Astrocyte of the spinal cord (primary cell): ENCODE measurements at regions not wholly inside any gene's neighbourhood (a gene's known extent, or its start where the extent isn't known, plus 50 kb on each side); places are given as distances from the start of the nearest gene placed in this dataset.
"Not testable (repeated sequence)": the region's sequence is repeated elsewhere in the genome, so short reads cannot be mapped to it uniquely, and the experiment has no call there.

Source experiments
- DNase-seq: peaks from one replicate; pipeline ENCODE4 v3.0.0; 2011; ENCODE audit warnings: low read depth, low spot score
- H3K4me3 ChIP-seq: 2 replicates; pipeline ENCODE4 v1.5.1; 2011; ENCODE audit warnings: low read depth, mild to moderate bottlenecking, low read length, moderate library complexity
- CTCF ChIP-seq: IDR thresholded peaks from 2 replicates; pipeline ENCODE4 v1.5.1; 2012; ENCODE audit warnings: low read depth, mild to moderate bottlenecking, low read length, inconsistent platforms
- in situ Hi-C: cut with HindIII; loops from 2 replicates; pipeline ENCODE4 v1.10.0; 2017; ENCODE audit warnings: low sequenced_read_pairs

- no peak for DNase-seq
- in situ Hi-C loops, result no loop called here
- no peak for TF ChIP-seq CTCF
- H3K4me3 ChIP-seq, result no peak overlapping the region
Measured at GRCh38 chr10:21041763-21042458, 144.8 kb upstream of the NEBL start.

- DNase-seq, result no peak
- in situ Hi-C loops, result no loop called here
- no peak overlapping the region for H3K4me3 ChIP-seq
- TF ChIP-seq CTCF, result no peak
Measured at GRCh38 chr10:21039721-21040120, 142.6 kb upstream of the NEBL start.

GRCh38 chr10:21036757-21037156, 139.6 kb upstream of the NEBL start:
- no peak for DNase-seq
- H3K4me3 ChIP-seq, result no peak overlapping the region
- no peak for TF ChIP-seq CTCF
- in situ Hi-C loops, result no loop called here

- in situ Hi-C loops, DNase-seq, H3K4me3 ChIP-seq: not testable (repeated sequence)
Measured at GRCh38 chr10:21034770-21035169, 137.7 kb upstream of the NEBL start.

GRCh38 chr10:21034241-21034640, 137.1 kb upstream of the NEBL start:
- no peak for TF ChIP-seq CTCF
- DNase-seq, result no peak
- in situ Hi-C loops, result no loop called here
- no peak overlapping the region for H3K4me3 ChIP-seq

GRCh38 chr10:21032587-21033319, 135.6 kb upstream of the NEBL start:
- in situ Hi-C loops, result no loop called here
- no peak for TF ChIP-seq CTCF
- no peak for DNase-seq
- H3K4me3 ChIP-seq, result no peak overlapping the region

GRCh38 chr10:21031232-21031795, 134.2 kb upstream of the NEBL start:
- no peak for TF ChIP-seq CTCF
- in situ Hi-C loops, result no loop called here
- H3K4me3 ChIP-seq, result no peak overlapping the region
- no peak for DNase-seq
